ENCODE measurements at regions not wholly inside any gene's neighbourhood (a gene's known extent, or its start where the extent isn't known, plus 50 kb on each side); places are given as distances from the start of the nearest gene placed in this dataset.
A peak's percentile ranks its signal among the peaks of the same experiment; 100 is the strongest.
"Not testable (repeated sequence)": the region's sequence is repeated elsewhere in the genome, so short reads cannot be mapped to it uniquely, and the experiment has no call there.

- Histone ChIP-seq H3K79me2 (ENCODE audit: low read depth) (no peaks in the 10 kb centered on the region), H3K27ac (no peak overlapping the region), H3F3A (ENCODE audit: low read depth) (no peaks in the 10 kb centered on the region), H3K4me2 (no peak overlapping the region), H3K27me3 (no peaks in the 10 kb centered on the region), H3K4me1 (no peaks in the 10 kb centered on the region), H3K9ac (no peak overlapping the region), H3K4me3 (no peak overlapping the region), H3K36me3 (no peaks in the 10 kb centered on the region), H3K9me3 (ENCODE audit: low read depth) (no peaks in the 10 kb centered on the region), H2AFZ (replicated peaks) (no peak overlapping the region), H4K20me1 (ENCODE audit: low read depth) (no peaks in the 10 kb centered on the region)
- Mint-ChIP-seq H3K4me1 (no peaks in the 10 kb centered on the region), H3K27ac (no peak overlapping the region), H3K4me3 (no peak overlapping the region), H3K27me3 (ENCODE audit: insufficient read depth, low read depth) (no peaks in the 10 kb centered on the region), H3K9me3 (peaks cover 2% of the 10 kb centered on the region), H3K36me3 (no peaks in the 10 kb centered on the region)
- TF ChIP-seq CTCF (IDR thresholded peaks at IDR 0.05), result no peak
- DNase-seq (ENCODE audit: low spot score), result no peak
These were observed 435.6 kb upstream of the SLITRK5 start for GRCh38 chr13:87235621-87236020.

DNA sequence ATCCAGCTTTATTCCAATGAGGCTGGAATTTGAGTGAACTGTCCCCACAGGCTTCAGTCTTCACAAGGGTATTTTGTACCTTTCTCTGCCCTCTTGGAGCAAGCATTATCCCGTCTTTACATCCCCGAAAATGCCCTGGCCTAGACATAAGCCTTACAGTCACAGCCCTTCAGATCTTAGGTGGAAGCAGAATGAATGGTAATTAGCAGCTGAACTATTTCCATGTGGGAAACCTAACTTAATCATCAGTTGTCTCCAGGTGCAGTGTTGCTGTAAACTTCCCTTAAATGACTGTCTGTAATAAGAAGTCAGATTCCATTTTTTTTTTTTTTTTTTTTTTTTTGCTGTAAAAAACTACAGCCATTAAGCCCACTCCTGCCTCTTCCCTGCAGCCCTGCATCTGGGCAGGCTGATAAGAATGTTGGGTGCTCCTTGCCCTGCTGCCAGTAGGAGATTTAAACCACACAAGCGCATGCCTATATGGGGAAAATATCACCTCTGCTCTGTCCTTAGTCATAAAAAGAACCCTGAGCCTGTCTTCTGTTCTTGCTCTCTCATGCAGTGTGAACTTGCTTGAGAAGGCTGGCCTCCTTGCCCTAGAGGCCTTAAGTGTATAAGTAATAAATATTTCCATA, 426.8 kb upstream of the SLITRK5 start:
- H2AFZ ChIP-seq (replicated peaks), result no peak overlapping the region
- H3K4me1 ChIP-seq, result no peaks in the 10 kb centered on the region
- Mint-ChIP-seq H3K36me3 (no peaks in the 10 kb centered on the region), H3K4me1 (peaks cover 3% of the 10 kb centered on the region), H3K27ac (no peak overlapping the region), H3K4me3 (no peak overlapping the region), H3K9me3 (peaks cover 5% of the 10 kb centered on the region), H3K27me3 (ENCODE audit: insufficient read depth, low read depth) (peaks cover 2% of the 10 kb centered on the region)
- H3K36me3 ChIP-seq, result no peaks in the 10 kb centered on the region
- H3K27ac ChIP-seq, result no peak overlapping the region
- H3F3A ChIP-seq (ENCODE audit: low read depth), result no peaks in the 10 kb centered on the region
- no peak overlapping the region for H3K9ac ChIP-seq
- TF ChIP-seq EZH2 (IDR thresholded peaks at IDR 0.05), result no peak
- no peak for TF ChIP-seq EZH2phosphoT487 (IDR thresholded peaks at IDR 0.05)
- TF ChIP-seq CTCF (IDR thresholded peaks at IDR 0.05), result no peak
- no peak overlapping the region for H3K4me2 ChIP-seq
- no peaks in the 10 kb centered on the region for H3K27me3 ChIP-seq
- no peaks in the 10 kb centered on the region for H3K79me2 ChIP-seq (ENCODE audit: low read depth)
- no peak for DNase-seq (ENCODE audit: low spot score)
- no peaks in the 10 kb centered on the region for H4K20me1 ChIP-seq (ENCODE audit: low read depth)
- H3K9me3 ChIP-seq (ENCODE audit: low read depth), result no peaks in the 10 kb centered on the region
- no peak overlapping the region for H3K4me3 ChIP-seq

GRCh38 chr13:87249847-87250246, 421.3 kb upstream of the SLITRK5 start:
- H3K4me1 ChIP-seq; H3K27ac Mint-ChIP-seq; H4K20me1 ChIP-seq (ENCODE audit: low read depth); H3K79me2 ChIP-seq (ENCODE audit: low read depth); H3K27ac ChIP-seq; H3K9me3 ChIP-seq (ENCODE audit: low read depth); DNase-seq (ENCODE audit: low spot score); H3K4me2 ChIP-seq; H3K36me3 ChIP-seq; H3K4me1 Mint-ChIP-seq; H3K9me3 Mint-ChIP-seq; H3K36me3 Mint-ChIP-seq; H3K27me3 Mint-ChIP-seq (ENCODE audit: insufficient read depth, low read depth); H3K27me3 ChIP-seq; H3K9ac ChIP-seq; H2AFZ ChIP-seq (replicated peaks); H3K4me3 Mint-ChIP-seq; H3F3A ChIP-seq (ENCODE audit: low read depth); H3K4me3 ChIP-seq: not testable (repeated sequence)
- peak; percentile 14 for TF ChIP-seq CTCF (IDR thresholded peaks at IDR 0.05)

Data from neural progenitor cell (in vitro differentiated cells).